Activated CD4-positive, alpha-beta T cell treated with anti-CD3 and anti-CD28 coated beads for 4 hours (primary cell): ENCODE measurements at regions not wholly inside any gene's neighbourhood (a gene's known extent, or its start where the extent isn't known, plus 50 kb on each side); places are given as distances from the start of the nearest gene placed in this dataset.
"Not testable (repeated sequence)": the region's sequence is repeated elsewhere in the genome, so short reads cannot be mapped to it uniquely, and the experiment has no call there.

Experiments
- DNase-seq, 2 donors: peaks; one replicate each; pipeline ENCODE4 v3.0.0-alpha.2; 2020

- no peak for DNase-seq
These were observed 55.2 kb upstream of the SLIT2 start for GRCh38 chr4:20196476-20196875.

GRCh38 chr4:20195071-20195885 is 56.4 kb upstream of the SLIT2 start:
- DNase-seq: no peak

- DNase-seq: no peak
These were observed 57.3 kb upstream of the SLIT2 start for GRCh38 chr4:20194123-20195013.

- DNase-seq: no peak
These were observed 58.4 kb upstream of the SLIT2 start for GRCh38 chr4:20193141-20193936.

- no peak for DNase-seq
These were observed 59.0 kb upstream of the SLIT2 start for GRCh38 chr4:20192736-20193135.

GRCh38 chr4:20185103-20185502 is 66.6 kb upstream of the SLIT2 start:
- no peak for DNase-seq

GRCh38 chr4:20183131-20183530 is 68.6 kb upstream of the SLIT2 start:
- DNase-seq: not testable (repeated sequence)

- DNase-seq: no peak
These were observed 69.8 kb upstream of the SLIT2 start for GRCh38 chr4:20181926-20182325.

GRCh38 chr4:20180509-20180908 is 71.2 kb upstream of the SLIT2 start:
- DNase-seq: no peak

GRCh38 chr4:20178902-20179576 is 72.7 kb upstream of the SLIT2 start:
- no peak for DNase-seq

- no peak for DNase-seq
These were observed 74.8 kb upstream of the SLIT2 start for GRCh38 chr4:20176881-20177280.

GRCh38 chr4:20172070-20172760 is 79.5 kb upstream of the SLIT2 start:
- no peak for DNase-seq

- no peak for DNase-seq
These were observed 85.2 kb upstream of the SLIT2 start for GRCh38 chr4:20166544-20166943.

GRCh38 chr4:20159516-20159915 is 92.2 kb upstream of the SLIT2 start:
- DNase-seq: no peak

- no peak for DNase-seq
These were observed 93.5 kb upstream of the SLIT2 start for GRCh38 chr4:20158195-20158594.

- DNase-seq: no peak
These were observed 100.3 kb upstream of the SLIT2 start for GRCh38 chr4:20151436-20151835.

GRCh38 chr4:20149143-20149542 is 102.6 kb upstream of the SLIT2 start:
- not testable (repeated sequence) for DNase-seq

GRCh38 chr4:20137176-20137575 is 114.5 kb upstream of the SLIT2 start:
- no peak for DNase-seq

GRCh38 chr4:20127626-20128025 is 124.1 kb upstream of the SLIT2 start:
- no peak for DNase-seq

GRCh38 chr4:20126906-20127305 is 124.8 kb upstream of the SLIT2 start:
- no peak for DNase-seq

- no peak for DNase-seq
These were observed 127.2 kb upstream of the SLIT2 start for GRCh38 chr4:20124317-20125026.
